ENCODE measurements at regions not wholly inside any gene's neighbourhood (a gene's known extent, or its start where the extent isn't known, plus 50 kb on each side); places are given as distances from the start of the nearest gene placed in this dataset.

DNA sequence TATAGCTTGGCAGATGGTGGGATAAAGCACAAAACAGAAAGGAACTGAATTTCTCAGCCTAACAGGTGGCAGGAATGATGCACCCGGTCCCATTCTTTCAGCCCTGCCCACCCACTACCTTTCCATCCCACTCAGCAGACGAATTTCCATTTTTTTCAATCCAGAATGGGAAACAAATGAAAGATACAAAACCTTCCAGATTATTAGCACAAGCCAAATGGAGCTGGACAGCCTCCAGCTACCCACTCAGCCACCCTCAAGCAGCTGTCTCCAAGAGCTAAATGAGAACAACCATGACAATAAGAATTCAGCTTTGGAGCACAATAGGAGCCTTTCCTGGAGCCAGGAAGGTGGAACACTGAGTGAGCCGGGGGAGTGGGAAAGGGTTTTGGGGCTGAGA, 96.3 kb upstream of the ST6GALNAC5 start:
- 14 to 22% methylated on average over 3 of the region's 3 CpGs for WGBS, 2 donors
- no peak for TF ChIP-seq POLR2A (IDR thresholded peaks at IDR 0.05)
- TF ChIP-seq, protein P1, sequence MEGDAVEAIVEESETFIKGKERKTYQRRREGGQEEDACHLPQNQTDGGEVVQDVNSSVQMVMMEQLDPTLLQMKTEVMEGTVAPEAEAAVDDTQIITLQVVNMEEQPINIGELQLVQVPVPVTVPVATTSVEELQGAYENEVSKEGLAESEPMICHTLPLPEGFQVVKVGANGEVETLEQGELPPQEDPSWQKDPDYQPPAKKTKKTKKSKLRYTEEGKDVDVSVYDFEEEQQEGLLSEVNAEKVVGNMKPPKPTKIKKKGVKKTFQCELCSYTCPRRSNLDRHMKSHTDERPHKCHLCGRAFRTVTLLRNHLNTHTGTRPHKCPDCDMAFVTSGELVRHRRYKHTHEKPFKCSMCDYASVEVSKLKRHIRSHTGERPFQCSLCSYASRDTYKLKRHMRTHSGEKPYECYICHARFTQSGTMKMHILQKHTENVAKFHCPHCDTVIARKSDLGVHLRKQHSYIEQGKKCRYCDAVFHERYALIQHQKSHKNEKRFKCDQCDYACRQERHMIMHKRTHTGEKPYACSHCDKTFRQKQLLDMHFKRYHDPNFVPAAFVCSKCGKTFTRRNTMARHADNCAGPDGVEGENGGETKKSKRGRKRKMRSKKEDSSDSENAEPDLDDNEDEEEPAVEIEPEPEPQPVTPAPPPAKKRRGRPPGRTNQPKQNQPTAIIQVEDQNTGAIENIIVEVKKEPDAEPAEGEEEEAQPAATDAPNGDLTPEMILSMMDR (IDR thresholded peaks at IDR 0.05): no peak
- H3K4me3 ChIP-seq (ENCODE audit: low read depth, poor library complexity, severe bottlenecking): no peak overlapping the region
- DNase-seq (ENCODE audit: low spot score in 2 of 2): no peak
- intact Hi-C loops (cut with DNase I; ENCODE audit: low total_unique reads): no loop called here

DNA sequence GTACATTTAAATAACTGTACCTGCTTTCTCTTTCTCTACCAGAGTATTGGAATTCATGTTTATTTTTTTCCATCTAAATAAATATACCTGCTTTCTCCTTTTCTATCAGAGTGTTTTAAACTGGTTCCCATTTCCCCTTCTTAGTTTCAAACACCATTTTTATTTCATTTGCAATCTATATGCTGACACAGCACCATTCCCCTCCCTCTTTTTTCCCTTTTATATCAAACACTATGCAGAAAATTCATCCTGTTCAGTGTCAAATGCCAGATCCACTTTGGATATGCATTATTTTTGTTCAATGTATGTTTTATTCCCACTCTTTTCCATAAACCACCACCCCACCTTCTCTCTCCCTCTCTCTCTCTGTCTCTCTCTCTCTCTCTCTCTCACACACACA, 85.8 kb upstream of the ST6GALNAC5 start:
- intact Hi-C loops (cut with DNase I; ENCODE audit: low total_unique reads): no loop called here
- no peak for TF ChIP-seq POLR2A (IDR thresholded peaks at IDR 0.05)
- TF ChIP-seq, protein P1 (IDR thresholded peaks at IDR 0.05): no peak
- H3K4me3 ChIP-seq (ENCODE audit: low read depth, poor library complexity, severe bottlenecking): no peak overlapping the region
- no peak for DNase-seq (ENCODE audit: low spot score in 2 of 2)

DNA sequence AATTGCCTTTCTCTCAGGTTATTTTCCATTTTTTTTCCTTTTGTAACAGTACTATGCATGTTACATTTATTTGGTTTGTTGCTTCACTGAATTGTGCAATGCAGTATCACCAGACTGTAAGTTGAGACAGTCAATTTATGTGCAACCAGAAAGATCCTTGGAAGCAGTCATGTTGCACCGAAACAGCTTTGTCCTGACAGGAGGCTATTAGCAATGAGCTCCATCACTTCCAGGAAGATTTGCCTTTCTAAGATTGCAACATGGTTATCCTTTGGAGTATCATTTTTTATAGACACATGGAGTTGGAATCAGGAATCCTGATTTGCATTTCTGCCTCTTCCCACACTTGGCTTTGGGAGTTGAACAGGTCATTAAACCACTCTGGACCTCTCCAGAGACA, 84.5 kb upstream of the ST6GALNAC5 start:
- intact Hi-C loops (cut with DNase I; ENCODE audit: low total_unique reads): no loop called here
- 79 to 81% methylated on average over 1 of the region's 1 CpG for WGBS, 2 donors
- no peak for TF ChIP-seq POLR2A (IDR thresholded peaks at IDR 0.05)
- TF ChIP-seq, protein P1 (IDR thresholded peaks at IDR 0.05): no peak
- H3K4me3 ChIP-seq (ENCODE audit: low read depth, poor library complexity, severe bottlenecking): no peak overlapping the region
- DNase-seq (ENCODE audit: low spot score in 2 of 2): no peak

DNA sequence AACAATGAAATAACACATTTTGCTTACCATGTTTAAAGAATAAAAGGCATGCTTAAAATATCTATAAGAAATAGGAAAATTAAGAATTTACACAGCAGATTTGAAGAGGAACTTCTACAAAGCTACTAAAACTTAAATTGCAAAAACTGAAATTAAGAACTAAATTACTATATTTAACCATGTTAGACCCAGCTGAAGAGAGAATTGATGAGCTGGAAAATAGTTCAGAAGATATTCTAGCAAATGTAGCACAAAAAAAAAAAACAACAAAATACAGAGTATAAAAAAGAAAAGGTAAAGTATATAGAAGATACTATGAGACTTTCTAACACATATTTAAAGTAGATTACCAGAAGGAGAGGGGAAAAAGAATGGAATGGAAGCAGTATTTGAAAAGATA, 82.8 kb upstream of the ST6GALNAC5 start:
- no peak for DNase-seq (ENCODE audit: low spot score in 2 of 2)
- H3K4me3 ChIP-seq (ENCODE audit: low read depth, poor library complexity, severe bottlenecking): no peak overlapping the region
- intact Hi-C loops (cut with DNase I; ENCODE audit: low total_unique reads): no loop called here
- TF ChIP-seq POLR2A (IDR thresholded peaks at IDR 0.05): no peak
- TF ChIP-seq, protein P1 (IDR thresholded peaks at IDR 0.05): no peak

DNA sequence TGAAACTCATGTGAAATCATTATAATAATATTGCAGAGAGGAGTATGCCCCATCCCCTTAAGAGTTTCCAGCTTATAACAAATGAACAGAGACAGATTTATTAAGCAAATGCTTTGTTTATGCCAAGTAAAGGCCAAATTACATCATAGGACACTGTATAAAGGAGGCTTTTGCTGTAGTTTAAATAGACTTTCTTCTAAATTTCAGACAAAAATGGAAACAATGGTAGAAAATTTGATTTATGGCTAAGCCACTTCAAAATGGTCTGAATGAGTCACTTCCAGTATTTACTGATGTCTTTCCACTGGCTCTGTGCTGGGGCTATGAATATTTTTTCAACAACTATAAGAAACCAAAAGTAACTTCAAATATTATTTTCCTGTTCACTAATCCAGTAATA, 81.1 kb upstream of the ST6GALNAC5 start:
- TF ChIP-seq, protein P1 (IDR thresholded peaks at IDR 0.05): no peak
- no peak for TF ChIP-seq POLR2A (IDR thresholded peaks at IDR 0.05)
- intact Hi-C loops (cut with DNase I; ENCODE audit: low total_unique reads): no loop called here
- no peak for DNase-seq (ENCODE audit: low spot score in 2 of 2)
- H3K4me3 ChIP-seq (ENCODE audit: low read depth, poor library complexity, severe bottlenecking): no peak overlapping the region

DNA sequence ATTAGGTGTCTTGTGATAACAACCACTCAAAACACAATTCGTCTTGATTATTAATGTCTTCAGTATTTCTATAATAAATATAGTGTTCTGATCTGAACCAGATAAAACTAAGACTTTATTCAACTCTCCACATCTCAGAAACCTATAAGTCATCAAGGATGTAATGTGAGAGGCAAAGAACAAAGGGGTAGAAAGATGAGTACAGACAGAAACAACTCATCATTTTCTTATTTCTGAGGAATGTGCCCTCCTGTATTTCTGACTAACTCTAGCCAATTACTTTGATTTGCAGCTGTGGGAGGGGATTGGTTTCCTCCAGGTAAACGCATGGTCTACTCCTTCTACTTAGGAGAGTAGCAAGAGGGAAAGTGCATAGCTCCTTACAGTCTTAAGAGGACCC, 73.7 kb upstream of the ST6GALNAC5 start:
- 43 to 52% methylated on average over 2 of the region's 2 CpGs for WGBS, 2 donors
- H3K4me3 ChIP-seq (ENCODE audit: low read depth, poor library complexity, severe bottlenecking): no peak overlapping the region
- intact Hi-C loops (cut with DNase I; ENCODE audit: low total_unique reads): no loop called here
- no peak for TF ChIP-seq POLR2A (IDR thresholded peaks at IDR 0.05)
- TF ChIP-seq, protein P1 (IDR thresholded peaks at IDR 0.05): no peak
- DNase-seq (ENCODE audit: low spot score in 2 of 2): no peak
